ENCODE measurements at regions not wholly inside any gene's neighbourhood (a gene's known extent, or its start where the extent isn't known, plus 50 kb on each side); places are given as distances from the start of the nearest gene placed in this dataset.
A peak's percentile ranks its signal among the peaks of the same experiment; 100 is the strongest.

- 0 out of 2 replicates have a peak, but pooled peaks cover 3% of the 10 kb centered on the region for H3F3A ChIP-seq (ENCODE audit: insufficient read depth, low read depth)
- CTCF ChIA-PET, result no interaction called here
- peaks cover 36% of the 10 kb centered on the region for H3K4me1 ChIP-seq (replicated peaks; ENCODE audit: insufficient read depth)
- no peak overlapping the region for H3K4me3 ChIP-seq
- H2AFZ ChIP-seq, result no peak overlapping the region
- TF ChIP-seq EZH2 (IDR thresholded peaks at IDR 0.05; ENCODE audit: low read depth), result no peak
- TF ChIP-seq CTCF (conservative IDR thresholded peaks at IDR 0.05), result no peak
- POLR2A ChIA-PET (ENCODE audit: unreplicated experiment), result no interaction called here
- intact Hi-C loops (cut with micrococcal nuclease; ENCODE audit: unreplicated experiment), result no loop called here
- H3K4me2 ChIP-seq, result no peak overlapping the region
- no peaks in the 10 kb centered on the region for H4K20me1 ChIP-seq (ENCODE audit: insufficient read depth)
- 0 out of 2 replicates have a peak, but pooled peaks cover 3% of the 10 kb centered on the region for H3K9me3 ChIP-seq (ENCODE audit: insufficient read depth, low read depth)
- H3K79me2 ChIP-seq (ENCODE audit: low read depth), result no peaks in the 10 kb centered on the region
- H3K27me3 ChIP-seq (ENCODE audit: insufficient read depth, low read depth), result no peaks in the 10 kb centered on the region
- H3K9me2 ChIP-seq (ENCODE audit: insufficient read depth), result no peaks in the 10 kb centered on the region
- no peaks in the 10 kb centered on the region for H3K36me3 ChIP-seq (ENCODE audit: low read depth)
- DNase-seq, result peak in 1 of 2 experiments; percentile 39
- no TSS peak for BruUV-seq (replicated peaks)
- 0 out of 2 replicates have a peak overlapping the region, but pooled peaks have one; percentile 32 for H3K27ac ChIP-seq
These were observed 297.6 kb downstream of the DAD1 start for GRCh38 chr14:22291406-22291805.

GRCh38 chr14:22289570-22289969 is 299.5 kb downstream of the DAD1 start:
- no peak for TF ChIP-seq CTCF (conservative IDR thresholded peaks at IDR 0.05)
- TF ChIP-seq EZH2 (IDR thresholded peaks at IDR 0.05; ENCODE audit: low read depth), result no peak
- CTCF ChIA-PET, result no interaction called here
- Histone ChIP-seq H3K27me3 (ENCODE audit: insufficient read depth, low read depth) (no peaks in the 10 kb centered on the region), H3K4me2 (peak overlapping the region; percentile 44; the same call in 1 of the 2 replicates), H4K20me1 (ENCODE audit: insufficient read depth) (no peaks in the 10 kb centered on the region), H3K9me2 (ENCODE audit: insufficient read depth) (no peaks in the 10 kb centered on the region), H3F3A (ENCODE audit: insufficient read depth, low read depth) (0 out of 2 replicates have a peak, but pooled peaks cover 3% of the 10 kb centered on the region), H3K36me3 (ENCODE audit: low read depth) (no peaks in the 10 kb centered on the region), H3K9me3 (ENCODE audit: insufficient read depth, low read depth) (0 out of 2 replicates have a peak, but pooled peaks cover 3% of the 10 kb centered on the region), H3K4me3 (no peak overlapping the region), H2AFZ (no peak overlapping the region), H3K79me2 (ENCODE audit: low read depth) (no peaks in the 10 kb centered on the region), H3K4me1 (replicated peaks; ENCODE audit: insufficient read depth) (peaks cover 28% of the 10 kb centered on the region), H3K27ac (peak overlapping the region; percentile 77)
- BruUV-seq (replicated peaks), result no TSS peak
- DNase-seq, result peak; percentile 15 to 86
- intact Hi-C loops (cut with micrococcal nuclease; ENCODE audit: unreplicated experiment), result loop anchor here (1.0 kb wide), 1 partner anchor 20 kb away; no protein-coding TSS in a partner anchor
- POLR2A ChIA-PET (ENCODE audit: unreplicated experiment), result no interaction called here

- Histone ChIP-seq H3K4me1 (replicated peaks; ENCODE audit: insufficient read depth) (peaks cover 36% of the 10 kb centered on the region), H3K27me3 (ENCODE audit: insufficient read depth, low read depth) (no peaks in the 10 kb centered on the region), H3K79me2 (ENCODE audit: low read depth) (no peaks in the 10 kb centered on the region), H3K27ac (no peak overlapping the region), H2AFZ (no peak overlapping the region), H3K4me2 (no peak overlapping the region), H3K4me3 (no peak overlapping the region), H3K36me3 (ENCODE audit: low read depth) (no peaks in the 10 kb centered on the region), H3K9me2 (ENCODE audit: insufficient read depth) (no peaks in the 10 kb centered on the region), H3K9me3 (ENCODE audit: insufficient read depth, low read depth) (0 out of 2 replicates have a peak, but pooled peaks cover 3% of the 10 kb centered on the region), H4K20me1 (ENCODE audit: insufficient read depth) (no peaks in the 10 kb centered on the region), H3F3A (ENCODE audit: insufficient read depth, low read depth) (0 out of 2 replicates have a peak, but pooled peaks cover 3% of the 10 kb centered on the region)
- ChIA-PET CTCF (no interaction called here), POLR2A (ENCODE audit: unreplicated experiment) (no interaction called here)
- DNase-seq, result no peak
- no TSS peak for BruUV-seq (replicated peaks)
- intact Hi-C loops (cut with micrococcal nuclease; ENCODE audit: unreplicated experiment), result no loop called here
- TF ChIP-seq EZH2 (IDR thresholded peaks at IDR 0.05; ENCODE audit: low read depth) (no peak), CTCF (conservative IDR thresholded peaks at IDR 0.05) (no peak)
These were observed 303.0 kb downstream of the DAD1 start for GRCh38 chr14:22285991-22286390.

Data from PC-9 (cell line).